GM21423 (cell line): ENCODE measurements at regions not wholly inside any gene's neighbourhood (a gene's known extent, or its start where the extent isn't known, plus 50 kb on each side); places are given as distances from the start of the nearest gene placed in this dataset.

Source experiments
- ATAC-seq: cut with Tn5 transposase; IDR thresholded peaks from one replicate; pipeline ENCODE4 v1.9.1; 2021; ENCODE audit warnings: mild to moderate bottlenecking, moderate library complexity; ENCODE audit not compliant: unreplicated experiment

- ATAC-seq: no peak
Observed at GRCh38 chr1:221099747-221100595, 220.7 kb downstream of the HLX start.

GRCh38 chr1:221100611-221101010 is 221.4 kb downstream of the HLX start:
- ATAC-seq: no peak

- no peak for ATAC-seq
Observed at GRCh38 chr1:221101807-221102605, 222.8 kb downstream of the HLX start.

- ATAC-seq: no peak
Observed at GRCh38 chr1:221104596-221104995, 225.4 kb downstream of the HLX start.

- no peak for ATAC-seq
Observed at GRCh38 chr1:221105578-221105977, 226.3 kb downstream of the HLX start.

GRCh38 chr1:221106616-221107015 is 227.4 kb downstream of the HLX start:
- no peak for ATAC-seq

GRCh38 chr1:221109930-221110329 is 230.7 kb downstream of the HLX start:
- no peak for ATAC-seq

- no peak for ATAC-seq
Observed at GRCh38 chr1:221117133-221117532, 237.9 kb downstream of the HLX start.

- ATAC-seq: no peak
Observed at GRCh38 chr1:221117548-221117951, 238.3 kb downstream of the HLX start.

GRCh38 chr1:221118176-221118937 is 239.1 kb downstream of the HLX start:
- ATAC-seq: no peak

- ATAC-seq: no peak
Observed at GRCh38 chr1:221118938-221119320, 239.7 kb downstream of the HLX start.

- no peak for ATAC-seq
Observed at GRCh38 chr1:221122501-221122900, 243.3 kb downstream of the HLX start.

GRCh38 chr1:221125976-221126375 is 246.7 kb downstream of the HLX start:
- ATAC-seq: no peak

GRCh38 chr1:221137666-221138065 is 258.4 kb downstream of the HLX start:
- ATAC-seq: no peak

- ATAC-seq: no peak
Observed at GRCh38 chr1:221138516-221138915, 259.3 kb downstream of the HLX start.

GRCh38 chr1:221139991-221140390 is 260.7 kb downstream of the HLX start:
- no peak for ATAC-seq

GRCh38 chr1:221141096-221141495 is 261.9 kb downstream of the HLX start:
- no peak for ATAC-seq

GRCh38 chr1:221141606-221142285 is 262.5 kb downstream of the HLX start:
- no peak for ATAC-seq

- no peak for ATAC-seq
Observed at GRCh38 chr1:221148660-221149059, 269.4 kb downstream of the HLX start.

GRCh38 chr1:221149111-221149510 is 269.9 kb downstream of the HLX start:
- no peak for ATAC-seq

GRCh38 chr1:221149555-221150075 is 270.4 kb downstream of the HLX start:
- ATAC-seq: no peak
